ENCODE measurements at regions not wholly inside any gene's neighbourhood (a gene's known extent, or its start where the extent isn't known, plus 50 kb on each side); places are given as distances from the start of the nearest gene placed in this dataset.
"Not testable (repeated sequence)": the region's sequence is repeated elsewhere in the genome, so short reads cannot be mapped to it uniquely, and the experiment has no call there.

- H3K4me3 ChIP-seq (ENCODE audit: low read depth, low read length), result no peak overlapping the region
- TF ChIP-seq, protein P1, sequence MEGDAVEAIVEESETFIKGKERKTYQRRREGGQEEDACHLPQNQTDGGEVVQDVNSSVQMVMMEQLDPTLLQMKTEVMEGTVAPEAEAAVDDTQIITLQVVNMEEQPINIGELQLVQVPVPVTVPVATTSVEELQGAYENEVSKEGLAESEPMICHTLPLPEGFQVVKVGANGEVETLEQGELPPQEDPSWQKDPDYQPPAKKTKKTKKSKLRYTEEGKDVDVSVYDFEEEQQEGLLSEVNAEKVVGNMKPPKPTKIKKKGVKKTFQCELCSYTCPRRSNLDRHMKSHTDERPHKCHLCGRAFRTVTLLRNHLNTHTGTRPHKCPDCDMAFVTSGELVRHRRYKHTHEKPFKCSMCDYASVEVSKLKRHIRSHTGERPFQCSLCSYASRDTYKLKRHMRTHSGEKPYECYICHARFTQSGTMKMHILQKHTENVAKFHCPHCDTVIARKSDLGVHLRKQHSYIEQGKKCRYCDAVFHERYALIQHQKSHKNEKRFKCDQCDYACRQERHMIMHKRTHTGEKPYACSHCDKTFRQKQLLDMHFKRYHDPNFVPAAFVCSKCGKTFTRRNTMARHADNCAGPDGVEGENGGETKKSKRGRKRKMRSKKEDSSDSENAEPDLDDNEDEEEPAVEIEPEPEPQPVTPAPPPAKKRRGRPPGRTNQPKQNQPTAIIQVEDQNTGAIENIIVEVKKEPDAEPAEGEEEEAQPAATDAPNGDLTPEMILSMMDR (IDR thresholded peaks at IDR 0.05; ENCODE audit: low read depth, low read length), result no peak
Measured at GRCh38 chr4:79827283-79827682, 245.7 kb downstream of the ANTXR2 start.

DNA sequence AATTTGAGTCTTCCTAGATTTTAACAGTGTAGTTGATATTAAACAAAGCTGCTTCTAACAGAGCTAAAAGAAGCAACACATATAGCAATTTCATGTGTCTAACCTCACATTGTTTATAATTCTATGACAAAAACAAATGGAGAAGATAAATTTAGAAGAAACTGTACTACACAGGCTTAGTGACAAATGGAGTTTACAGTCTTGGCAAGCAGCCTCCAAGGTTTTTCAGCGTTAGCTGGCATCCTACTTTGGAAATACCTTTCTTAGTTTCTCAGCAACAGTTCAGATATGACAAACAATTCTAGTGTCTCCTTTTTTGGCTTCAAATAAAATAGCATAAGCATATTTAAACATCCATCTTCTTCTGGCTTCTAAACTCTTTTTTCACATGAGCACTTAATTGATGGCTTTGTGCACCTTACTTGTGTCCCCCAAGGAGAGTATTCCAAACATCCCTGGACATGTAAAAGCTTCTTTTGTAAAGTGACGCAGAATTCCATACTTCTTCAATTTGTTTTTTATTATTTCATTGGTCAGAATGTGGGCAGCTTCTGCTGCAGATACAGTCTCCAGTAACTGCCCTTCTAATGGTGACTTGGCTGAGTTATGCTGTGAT lies 249.8 kb downstream of the ANTXR2 start:
- no peak overlapping the region for H3K4me3 ChIP-seq (ENCODE audit: low read depth, low read length)
- TF ChIP-seq, protein P1 (IDR thresholded peaks at IDR 0.05; ENCODE audit: low read depth, low read length), result no peak

DNA sequence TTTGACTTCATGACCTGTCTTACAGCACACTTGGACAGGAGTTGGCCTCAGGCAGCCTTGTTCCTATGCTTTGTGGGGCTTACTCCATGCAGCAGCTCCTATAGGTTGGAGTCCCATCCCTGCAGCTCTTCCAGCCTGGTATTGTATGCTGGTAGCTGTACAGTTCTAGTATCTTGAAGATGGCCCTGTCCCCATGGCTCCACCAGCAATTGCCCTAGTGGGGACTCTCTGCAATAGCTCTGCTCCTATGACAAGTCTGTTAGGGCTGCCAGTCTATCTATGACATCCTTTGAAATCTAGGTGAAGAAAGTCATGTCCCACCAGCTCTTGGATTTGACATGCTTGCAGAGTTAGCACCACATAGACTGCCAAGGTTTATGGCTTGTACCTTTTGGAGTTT lies 252.6 kb downstream of the ANTXR2 start:
- TF ChIP-seq, protein P1 (IDR thresholded peaks at IDR 0.05; ENCODE audit: low read depth, low read length), result no peak
- H3K4me3 ChIP-seq (ENCODE audit: low read depth, low read length), result no peak overlapping the region

- H3K4me3 ChIP-seq (ENCODE audit: low read depth, low read length), result not testable (repeated sequence)
Measured at GRCh38 chr4:79807933-79808332, 265.1 kb downstream of the ANTXR2 start.

- TF ChIP-seq, protein P1 (IDR thresholded peaks at IDR 0.05; ENCODE audit: low read depth, low read length), result no peak
- no peak overlapping the region for H3K4me3 ChIP-seq (ENCODE audit: low read depth, low read length)
Measured at GRCh38 chr4:79798047-79798446, 275.0 kb downstream of the ANTXR2 start.

GRCh38 chr4:79796948-79797347 lies 276.1 kb downstream of the ANTXR2 start:
- TF ChIP-seq, protein P1 (IDR thresholded peaks at IDR 0.05; ENCODE audit: low read depth, low read length), result no peak
- no peak overlapping the region for H3K4me3 ChIP-seq (ENCODE audit: low read depth, low read length)

GRCh38 chr4:79788884-79789283 lies 284.1 kb downstream of the ANTXR2 start:
- H3K4me3 ChIP-seq (ENCODE audit: low read depth, low read length), result no peak overlapping the region
- TF ChIP-seq, protein P1 (IDR thresholded peaks at IDR 0.05; ENCODE audit: low read depth, low read length), result no peak

- H3K4me3 ChIP-seq (ENCODE audit: low read depth, low read length), result no peak overlapping the region
- TF ChIP-seq, protein P1 (IDR thresholded peaks at IDR 0.05; ENCODE audit: low read depth, low read length), result no peak
Measured at GRCh38 chr4:79780129-79780528, 292.9 kb downstream of the ANTXR2 start.
